H1 (cell line): ENCODE measurements at regions not wholly inside any gene's neighbourhood (a gene's known extent, or its start where the extent isn't known, plus 50 kb on each side); places are given as distances from the start of the nearest gene placed in this dataset.

ENCODE experiments used
- CTCF ChIA-PET: fragments of 300-600 bp; sonication (Branson Sonifier 250); formaldehyde crosslinking; loops from one replicate; lab custom pipeline; 2021; ENCODE audit not compliant: partially characterized antibody; lab: Charles Lee
- POLR2A ChIA-PET: fragments of 300-600 bp; sonication (Branson Sonifier 250); formaldehyde crosslinking; loops from one replicate; lab custom pipeline; 2021; ENCODE audit warnings: inconsistent platforms; ENCODE audit not compliant: partially characterized antibody; lab: Charles Lee
- DNase-seq, 2 experiments: peaks; one replicate each; pipeline versions ENCODE4 v3.0.0 to v3.0.0-alpha.2; 2010 to 2022; ENCODE audit warnings: low spot score in 2 of 2, low read depth in 1 of 2, mixed read lengths in 1 of 2
- FAIRE-seq: peaks from 2 replicates; lab custom pipeline; 2011; peaks lifted over from hg19 to GRCh38; lab: Jason Lieb, UNC
- H2AFZ ChIP-seq: 2 replicates; pipeline ENCODE4 v1.8.1; 2012; ENCODE audit warnings: low read length, inconsistent platforms
- H2AK5ac ChIP-seq: 2 replicates; pipeline ENCODE4 v1.6.1; 2013; ENCODE audit warnings: low read depth, low read length
- H2BK120ac ChIP-seq: replicated peaks from 2 replicates; pipeline ENCODE3; 2013; ENCODE audit warnings: low read depth, low read length, inconsistent platforms
- H2BK12ac ChIP-seq: 2 replicates; pipeline ENCODE4 v1.6.1; 2013; ENCODE audit warnings: low read depth, low read length
- H2BK15ac ChIP-seq: 2 replicates; pipeline ENCODE4 v1.6.1; 2013; ENCODE audit warnings: low read length
- H2BK20ac ChIP-seq: 2 replicates; pipeline ENCODE4 v1.6.1; 2013; ENCODE audit warnings: low read length
- H2BK5ac ChIP-seq: 2 replicates; pipeline ENCODE4 v1.6.1; 2013; ENCODE audit warnings: low read depth, low read length
- H3K14ac ChIP-seq: 2 replicates; pipeline ENCODE4 v1.6.1; 2013; ENCODE audit warnings: inconsistent platforms; ENCODE audit not compliant: insufficient read length
- H3K18ac ChIP-seq: 2 replicates; pipeline ENCODE4 v1.6.1; 2013; ENCODE audit warnings: low read length; ENCODE audit errors: extremely low read depth
- H3K23ac ChIP-seq: 2 replicates; pipeline ENCODE4 v1.6.1; 2013; ENCODE audit warnings: inconsistent platforms; ENCODE audit not compliant: insufficient read length
- H3K23me2 ChIP-seq: 2 replicates; pipeline ENCODE4 v1.6.1; 2013; ENCODE audit warnings: low read depth, low read length
- H3K27ac ChIP-seq: 2 replicates; pipeline ENCODE4 v1.6.1; 2011; ENCODE audit warnings: low read depth, low read length, inconsistent platforms
- H3K27me3 ChIP-seq, 4 experiments: replicated peaks in 1 of 4; 1 replicate in 1 of 4; 2 replicates in 3 of 4; pipeline versions ENCODE4 v1.6.1 to v1.8.1; 2011 to 2013; ENCODE audit warnings: low read length in 3 of 4, mild to moderate bottlenecking in 3 of 4, inconsistent platforms in 2 of 4, mixed read lengths in 2 of 4, moderate library complexity in 1 of 4; ENCODE audit not compliant: control insufficient read depth in 3 of 4, insufficient read depth in 3 of 4; ENCODE audit errors: extremely low read depth in 1 of 4
- H3K36me3 ChIP-seq, 4 experiments: 2 replicates each; pipeline versions ENCODE4 v1.6.1 to v1.8.1; 2011 to 2013; ENCODE audit warnings: mild to moderate bottlenecking in 4 of 4, low read length in 3 of 4, moderate library complexity in 2 of 4, control low read depth in 1 of 4, inconsistent platforms in 1 of 4; ENCODE audit not compliant: insufficient read depth in 4 of 4, control insufficient read depth in 2 of 4
- H3K4ac ChIP-seq: replicated peaks from 2 replicates; pipeline ENCODE3; 2013; ENCODE audit warnings: low read length, low read depth, mixed read lengths, inconsistent platforms; ENCODE audit not compliant: insufficient read length
- H3K4me1 ChIP-seq, 4 experiments: replicated peaks in 1 of 4; 1 replicate in 1 of 4; 2 replicates in 3 of 4; pipeline versions ENCODE4 v1.6.1 to v1.8.1; 2011 to 2013; ENCODE audit warnings: low read length in 3 of 4, inconsistent platforms in 2 of 4, mixed read lengths in 1 of 4; ENCODE audit not compliant: insufficient read depth in 4 of 4, control insufficient read depth in 3 of 4
- H3K4me2 ChIP-seq, 2 experiments: 2 replicates each; pipeline versions ENCODE4 v1.6.1 to v1.8.1; 2011 to 2013; ENCODE audit warnings: low read depth in 2 of 2, low read length in 2 of 2, control low read depth in 1 of 2, inconsistent platforms in 1 of 2, mild to moderate bottlenecking in 1 of 2; ENCODE audit not compliant: insufficient read depth in 1 of 2
- H3K4me3 ChIP-seq, 4 experiments: fragments of 200-600, 300-600 bp in 1 of 4; sonication (generic), shearing (Covaris generic), sonication (Bioruptor Twin) in 1 of 4; 2 replicates each; pipeline versions ENCODE4 v1.5.1 to v1.8.1; 2011 to 2016; ENCODE audit warnings: low read length in 4 of 4, low read depth in 3 of 4, control low read depth in 2 of 4, inconsistent platforms in 2 of 4, mild to moderate bottlenecking in 2 of 4, mixed read lengths in 1 of 4, moderate library complexity in 1 of 4; ENCODE audit not compliant: insufficient read depth in 2 of 4; ENCODE audit errors: extremely low read depth in 1 of 4
- H3K56ac ChIP-seq: replicated peaks from 2 replicates; pipeline ENCODE3; 2013; ENCODE audit warnings: low read depth, mild to moderate bottlenecking, mixed read lengths, low read length, inconsistent platforms; ENCODE audit not compliant: insufficient read length
- H3K79me1 ChIP-seq: 2 replicates; pipeline ENCODE4 v1.6.1; 2013; ENCODE audit warnings: low read depth, low read length, control low read depth
- H3K79me2 ChIP-seq, 2 experiments: 2 replicates each; pipeline versions ENCODE4 v1.6.1 to v1.8.1; 2012 to 2013; ENCODE audit warnings: low read length in 2 of 2, mild to moderate bottlenecking in 2 of 2, inconsistent platforms in 1 of 2; ENCODE audit not compliant: insufficient read depth in 2 of 2, control insufficient read depth in 1 of 2
- H3K9ac ChIP-seq, 4 experiments: replicated peaks in 1 of 4; 1 replicate in 1 of 4; 2 replicates in 3 of 4; pipeline versions ENCODE4 v1.6.1 to v1.8.1; 2011 to 2013; ENCODE audit warnings: low read depth in 3 of 4, low read length in 3 of 4, control low read depth in 2 of 4, mild to moderate bottlenecking in 2 of 4, moderate library complexity in 2 of 4, inconsistent platforms in 1 of 4; ENCODE audit errors: extremely low read depth in 1 of 4
- H3K9me3 ChIP-seq, 2 experiments: 2 replicates each; pipeline versions ENCODE4 v1.6.1 to v1.8.1; 2012 to 2013; ENCODE audit warnings: mild to moderate bottlenecking in 2 of 2, moderate library complexity in 2 of 2, control low read depth in 1 of 2, inconsistent platforms in 1 of 2, low read depth in 1 of 2, low read length in 1 of 2, mixed read lengths in 1 of 2; ENCODE audit not compliant: insufficient read depth in 2 of 2
- H4K20me1 ChIP-seq, 2 experiments: replicated peaks in 1 of 2; 2 replicates each; pipeline versions ENCODE3 to v1.8.1; 2011 to 2013; ENCODE audit warnings: inconsistent platforms in 2 of 2, low read length in 2 of 2, mild to moderate bottlenecking in 1 of 2; ENCODE audit not compliant: insufficient read depth in 2 of 2, control insufficient read depth in 1 of 2
- H4K5ac ChIP-seq: 2 replicates; pipeline ENCODE4 v1.6.1; 2013; ENCODE audit warnings: low read length, low read depth, mixed read lengths, inconsistent platforms; ENCODE audit not compliant: insufficient read length
- H4K8ac ChIP-seq: 2 replicates; pipeline ENCODE4 v1.8.0; 2013; ENCODE audit warnings: mild to moderate bottlenecking, moderate library complexity, low read length, inconsistent platforms; ENCODE audit not compliant: insufficient read depth; ENCODE audit errors: extremely low read depth
- H4K91ac ChIP-seq: replicated peaks from 2 replicates; pipeline ENCODE3; 2013; ENCODE audit warnings: low read length, mixed read lengths, inconsistent platforms; ENCODE audit not compliant: insufficient read length
- SUZ12 ChIP-seq: fragments of 200-600 bp; sonication (generic); IDR thresholded peaks from 2 replicates; pipeline ENCODE4 v1.6.1; 2012; ENCODE audit warnings: mild to moderate bottlenecking, inconsistent platforms, low read length, moderate library complexity, mixed read lengths
- TF ChIP-seq, protein P1 (sequence below): fragments of 300-600 bp; sonication (generic); IDR thresholded peaks from 2 replicates; pipeline ENCODE4 v1.7.1; 2012; ENCODE audit warnings: low read length, moderate library complexity, mild to moderate bottlenecking, inconsistent platforms; ENCODE audit not compliant: insufficient replicate concordance

DNA sequence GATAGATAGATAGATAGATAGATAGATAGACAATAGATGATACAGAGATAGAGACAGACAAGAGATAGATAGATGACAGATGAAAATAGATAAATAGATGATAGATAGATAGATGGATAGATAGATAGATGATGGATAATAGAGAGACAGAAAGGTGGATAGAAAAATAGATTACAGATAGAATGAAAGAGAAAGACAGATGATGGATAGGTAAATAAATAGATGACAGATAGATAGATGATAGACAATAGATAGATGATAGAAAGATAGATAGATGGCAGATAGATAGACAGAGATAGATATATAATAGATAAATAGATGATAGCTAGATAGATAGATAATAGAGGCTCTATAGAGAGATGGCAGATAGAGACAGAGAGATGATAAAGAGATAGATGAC is 523.0 kb downstream of the BCL11B start:
- Histone ChIP-seq H3K14ac (no peak overlapping the region), H4K20me1 (no peaks in the 10 kb centered on the region), H3K23me2 (peaks cover 5% of the 10 kb centered on the region; the same call in 1 of the 2 replicates), H2BK15ac (no peak overlapping the region), H2AFZ (no peak overlapping the region), H3K18ac (no peak overlapping the region), H3K4me1 (peaks cover 0 to 3% (median 0%) of the 10 kb centered on the region in 4 experiments; a peak in 1 of 7 replicates), H2BK5ac (no peak overlapping the region), H3K56ac (no peak overlapping the region), H2BK120ac (no peak overlapping the region), H2BK12ac (no peak overlapping the region), H3K4ac (no peak overlapping the region), H3K9ac (no peak overlapping the region), H3K4me2 (no peak overlapping the region), H4K5ac (no peak overlapping the region), H3K79me2 (no peaks in the 10 kb centered on the region), H4K91ac (no peak overlapping the region), H3K79me1 (no peaks in the 10 kb centered on the region), H2AK5ac (no peak overlapping the region), H4K8ac (no peak overlapping the region), H2BK20ac (no peak overlapping the region), H3K9me3 (no peaks in the 10 kb centered on the region), H3K23ac (no peak overlapping the region), H3K4me3 (no peak overlapping the region), H3K36me3 (no peaks in the 10 kb centered on the region), H3K27me3 (no peaks in the 10 kb centered on the region), H3K27ac (no peak overlapping the region)
- CTCF ChIA-PET = no interaction called here
- DNase-seq (no peak), FAIRE-seq (no peak)
- POLR2A ChIA-PET = no interaction called here
- TF ChIP-seq, protein P1, sequence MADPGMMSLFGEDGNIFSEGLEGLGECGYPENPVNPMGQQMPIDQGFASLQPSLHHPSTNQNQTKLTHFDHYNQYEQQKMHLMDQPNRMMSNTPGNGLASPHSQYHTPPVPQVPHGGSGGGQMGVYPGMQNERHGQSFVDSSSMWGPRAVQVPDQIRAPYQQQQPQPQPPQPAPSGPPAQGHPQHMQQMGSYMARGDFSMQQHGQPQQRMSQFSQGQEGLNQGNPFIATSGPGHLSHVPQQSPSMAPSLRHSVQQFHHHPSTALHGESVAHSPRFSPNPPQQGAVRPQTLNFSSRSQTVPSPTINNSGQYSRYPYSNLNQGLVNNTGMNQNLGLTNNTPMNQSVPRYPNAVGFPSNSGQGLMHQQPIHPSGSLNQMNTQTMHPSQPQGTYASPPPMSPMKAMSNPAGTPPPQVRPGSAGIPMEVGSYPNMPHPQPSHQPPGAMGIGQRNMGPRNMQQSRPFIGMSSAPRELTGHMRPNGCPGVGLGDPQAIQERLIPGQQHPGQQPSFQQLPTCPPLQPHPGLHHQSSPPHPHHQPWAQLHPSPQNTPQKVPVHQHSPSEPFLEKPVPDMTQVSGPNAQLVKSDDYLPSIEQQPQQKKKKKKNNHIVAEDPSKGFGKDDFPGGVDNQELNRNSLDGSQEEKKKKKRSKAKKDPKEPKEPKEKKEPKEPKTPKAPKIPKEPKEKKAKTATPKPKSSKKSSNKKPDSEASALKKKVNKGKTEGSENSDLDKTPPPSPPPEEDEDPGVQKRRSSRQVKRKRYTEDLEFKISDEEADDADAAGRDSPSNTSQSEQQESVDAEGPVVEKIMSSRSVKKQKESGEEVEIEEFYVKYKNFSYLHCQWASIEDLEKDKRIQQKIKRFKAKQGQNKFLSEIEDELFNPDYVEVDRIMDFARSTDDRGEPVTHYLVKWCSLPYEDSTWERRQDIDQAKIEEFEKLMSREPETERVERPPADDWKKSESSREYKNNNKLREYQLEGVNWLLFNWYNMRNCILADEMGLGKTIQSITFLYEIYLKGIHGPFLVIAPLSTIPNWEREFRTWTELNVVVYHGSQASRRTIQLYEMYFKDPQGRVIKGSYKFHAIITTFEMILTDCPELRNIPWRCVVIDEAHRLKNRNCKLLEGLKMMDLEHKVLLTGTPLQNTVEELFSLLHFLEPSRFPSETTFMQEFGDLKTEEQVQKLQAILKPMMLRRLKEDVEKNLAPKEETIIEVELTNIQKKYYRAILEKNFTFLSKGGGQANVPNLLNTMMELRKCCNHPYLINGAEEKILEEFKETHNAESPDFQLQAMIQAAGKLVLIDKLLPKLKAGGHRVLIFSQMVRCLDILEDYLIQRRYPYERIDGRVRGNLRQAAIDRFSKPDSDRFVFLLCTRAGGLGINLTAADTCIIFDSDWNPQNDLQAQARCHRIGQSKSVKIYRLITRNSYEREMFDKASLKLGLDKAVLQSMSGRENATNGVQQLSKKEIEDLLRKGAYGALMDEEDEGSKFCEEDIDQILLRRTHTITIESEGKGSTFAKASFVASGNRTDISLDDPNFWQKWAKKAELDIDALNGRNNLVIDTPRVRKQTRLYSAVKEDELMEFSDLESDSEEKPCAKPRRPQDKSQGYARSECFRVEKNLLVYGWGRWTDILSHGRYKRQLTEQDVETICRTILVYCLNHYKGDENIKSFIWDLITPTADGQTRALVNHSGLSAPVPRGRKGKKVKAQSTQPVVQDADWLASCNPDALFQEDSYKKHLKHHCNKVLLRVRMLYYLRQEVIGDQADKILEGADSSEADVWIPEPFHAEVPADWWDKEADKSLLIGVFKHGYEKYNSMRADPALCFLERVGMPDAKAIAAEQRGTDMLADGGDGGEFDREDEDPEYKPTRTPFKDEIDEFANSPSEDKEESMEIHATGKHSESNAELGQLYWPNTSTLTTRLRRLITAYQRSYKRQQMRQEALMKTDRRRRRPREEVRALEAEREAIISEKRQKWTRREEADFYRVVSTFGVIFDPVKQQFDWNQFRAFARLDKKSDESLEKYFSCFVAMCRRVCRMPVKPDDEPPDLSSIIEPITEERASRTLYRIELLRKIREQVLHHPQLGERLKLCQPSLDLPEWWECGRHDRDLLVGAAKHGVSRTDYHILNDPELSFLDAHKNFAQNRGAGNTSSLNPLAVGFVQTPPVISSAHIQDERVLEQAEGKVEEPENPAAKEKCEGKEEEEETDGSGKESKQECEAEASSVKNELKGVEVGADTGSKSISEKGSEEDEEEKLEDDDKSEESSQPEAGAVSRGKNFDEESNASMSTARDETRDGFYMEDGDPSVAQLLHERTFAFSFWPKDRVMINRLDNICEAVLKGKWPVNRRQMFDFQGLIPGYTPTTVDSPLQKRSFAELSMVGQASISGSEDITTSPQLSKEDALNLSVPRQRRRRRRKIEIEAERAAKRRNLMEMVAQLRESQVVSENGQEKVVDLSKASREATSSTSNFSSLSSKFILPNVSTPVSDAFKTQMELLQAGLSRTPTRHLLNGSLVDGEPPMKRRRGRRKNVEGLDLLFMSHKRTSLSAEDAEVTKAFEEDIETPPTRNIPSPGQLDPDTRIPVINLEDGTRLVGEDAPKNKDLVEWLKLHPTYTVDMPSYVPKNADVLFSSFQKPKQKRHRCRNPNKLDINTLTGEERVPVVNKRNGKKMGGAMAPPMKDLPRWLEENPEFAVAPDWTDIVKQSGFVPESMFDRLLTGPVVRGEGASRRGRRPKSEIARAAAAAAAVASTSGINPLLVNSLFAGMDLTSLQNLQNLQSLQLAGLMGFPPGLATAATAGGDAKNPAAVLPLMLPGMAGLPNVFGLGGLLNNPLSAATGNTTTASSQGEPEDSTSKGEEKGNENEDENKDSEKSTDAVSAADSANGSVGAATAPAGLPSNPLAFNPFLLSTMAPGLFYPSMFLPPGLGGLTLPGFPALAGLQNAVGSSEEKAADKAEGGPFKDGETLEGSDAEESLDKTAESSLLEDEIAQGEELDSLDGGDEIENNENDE = no peak
- no peak for TF ChIP-seq SUZ12
